ENCODE measurements at regions not wholly inside any gene's neighbourhood (a gene's known extent, or its start where the extent isn't known, plus 50 kb on each side); places are given as distances from the start of the nearest gene placed in this dataset.
"Not testable (repeated sequence)": the region's sequence is repeated elsewhere in the genome, so short reads cannot be mapped to it uniquely, and the experiment has no call there.

- no peak for DNase-seq (ENCODE audit: extremely low read depth, low read depth)
Observed at GRCh38 chr12:114136631-114137030, 170.5 kb upstream of the RBM19 start.

- no peak for DNase-seq (ENCODE audit: extremely low read depth, low read depth)
Observed at GRCh38 chr12:114134922-114135321, 168.8 kb upstream of the RBM19 start.

- no peak for DNase-seq (ENCODE audit: extremely low read depth, low read depth)
Observed at GRCh38 chr12:114131824-114132223, 165.7 kb upstream of the RBM19 start.

DNA sequence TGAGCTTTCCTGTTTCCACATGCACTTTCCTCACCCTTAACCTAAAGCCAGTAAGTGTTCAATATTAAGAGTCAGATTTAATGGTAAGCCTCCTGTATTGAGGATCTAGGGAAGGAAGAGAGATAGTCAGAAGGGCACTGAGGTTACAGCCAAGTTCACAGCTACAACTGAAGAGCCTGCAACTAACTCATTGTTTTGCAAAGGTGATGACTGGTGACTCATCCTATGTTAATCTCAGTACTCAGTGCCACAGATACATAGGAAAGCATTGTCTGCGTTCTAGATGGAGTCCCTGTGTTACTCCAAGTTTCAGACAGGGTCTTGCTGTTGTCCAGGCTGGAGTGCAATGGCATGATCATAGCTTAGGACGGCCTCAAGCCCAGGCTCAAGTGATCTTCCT lies 157.0 kb upstream of the RBM19 start:
- DNase-seq (ENCODE audit: extremely low read depth, low read depth), result no peak

GRCh38 chr12:114122016-114122415 lies 155.9 kb upstream of the RBM19 start:
- no peak for DNase-seq (ENCODE audit: extremely low read depth, low read depth)

DNA sequence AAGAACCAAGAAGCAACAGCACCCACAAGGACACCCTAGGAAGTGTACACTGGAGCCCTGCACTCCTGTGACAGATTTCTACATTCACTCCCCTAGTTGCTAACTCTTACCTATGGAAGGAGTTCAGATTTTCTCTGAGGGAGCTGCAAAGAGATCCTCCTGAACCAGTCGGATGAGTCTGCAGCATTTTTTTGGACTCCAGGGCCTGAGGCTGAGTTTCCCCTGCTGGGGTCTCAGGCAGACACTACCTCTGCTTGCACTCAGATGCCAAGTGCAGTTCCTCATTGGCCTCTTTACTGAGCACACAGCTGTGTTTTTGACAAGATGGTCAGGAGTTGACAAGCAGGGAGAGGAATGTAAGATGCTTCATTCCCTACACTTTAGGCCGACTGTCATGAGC lies 153.2 kb upstream of the RBM19 start:
- DNase-seq (ENCODE audit: extremely low read depth, low read depth), result no peak

DNA sequence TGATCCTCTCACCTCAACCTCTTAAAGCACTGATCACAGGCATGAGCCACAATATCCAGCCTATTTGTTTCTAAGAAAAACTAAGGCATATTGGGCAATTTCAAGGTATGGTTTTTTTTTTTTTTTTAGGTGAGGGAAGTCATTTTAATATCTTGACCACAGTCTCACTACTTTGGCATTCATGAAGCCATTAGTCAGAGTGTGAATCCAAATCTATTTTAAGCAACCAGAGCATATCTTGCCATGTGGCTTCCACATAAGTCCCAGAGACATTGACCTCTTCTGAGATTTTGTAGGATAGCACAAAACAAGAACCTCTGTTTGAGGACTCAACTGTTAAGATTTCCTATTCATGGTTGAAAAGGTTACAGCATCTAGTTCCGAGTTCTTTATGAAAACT lies 130.3 kb upstream of the RBM19 start:
- DNase-seq (ENCODE audit: extremely low read depth, low read depth), result no peak

DNA sequence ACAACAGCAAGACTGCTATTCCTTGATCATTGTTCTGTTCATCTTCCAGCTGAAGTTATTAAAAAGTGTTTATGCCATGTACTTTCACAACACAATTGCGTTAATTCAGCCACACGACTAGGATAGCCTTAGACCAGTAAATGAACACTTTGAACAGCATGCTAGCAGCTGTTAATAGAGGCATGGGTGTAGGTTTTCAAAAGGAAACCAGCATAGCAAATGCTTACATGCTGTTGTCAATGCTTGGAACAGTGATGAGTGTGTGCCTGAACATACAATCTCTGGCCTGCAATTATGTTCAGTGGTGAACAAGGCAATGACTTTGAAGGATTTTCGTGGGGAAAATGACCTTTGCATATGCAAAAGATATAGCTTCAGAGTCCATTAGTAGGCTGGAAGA lies 127.4 kb upstream of the RBM19 start:
- no peak for DNase-seq (ENCODE audit: extremely low read depth, low read depth)

DNA sequence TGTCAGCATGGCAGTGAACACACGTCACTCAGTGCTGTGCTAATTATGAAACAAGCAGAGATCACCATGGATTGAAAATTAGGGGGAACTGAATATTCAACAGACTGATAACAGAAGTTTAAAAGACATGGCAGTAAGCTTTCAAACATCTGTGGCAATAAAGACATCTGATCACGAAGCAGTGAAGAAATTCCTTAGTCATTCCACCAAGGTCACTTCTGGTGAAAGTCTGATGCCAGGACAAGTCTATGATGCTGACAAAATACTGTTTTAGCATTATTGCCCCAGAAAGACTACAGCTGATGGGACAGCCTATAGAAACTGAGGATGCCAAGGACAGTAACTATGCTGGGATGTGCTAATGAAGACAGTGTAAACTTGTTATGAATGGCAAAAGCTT lies 126.9 kb upstream of the RBM19 start:
- no peak for DNase-seq (ENCODE audit: extremely low read depth, low read depth)

DNA sequence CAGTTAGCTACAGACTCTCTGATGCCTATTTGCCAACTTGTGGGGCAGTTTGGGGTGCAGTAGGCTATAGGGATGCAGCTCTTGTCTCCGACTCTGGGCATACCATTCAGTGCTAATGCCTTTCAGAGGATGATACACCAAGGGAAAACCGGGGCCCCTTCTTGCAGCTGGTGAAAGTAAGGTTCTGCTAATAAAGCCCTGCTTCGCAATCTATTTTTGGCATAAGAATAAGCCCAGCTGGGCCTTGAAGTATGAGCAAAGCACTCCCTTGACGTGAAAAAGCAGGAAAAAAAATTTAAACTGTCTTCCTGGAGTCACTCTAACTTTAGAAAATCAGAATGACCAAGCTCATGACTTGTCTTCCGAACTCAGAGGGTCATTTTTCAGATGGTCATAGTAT lies 124.1 kb upstream of the RBM19 start:
- DNase-seq (ENCODE audit: extremely low read depth, low read depth), result no peak

DNA sequence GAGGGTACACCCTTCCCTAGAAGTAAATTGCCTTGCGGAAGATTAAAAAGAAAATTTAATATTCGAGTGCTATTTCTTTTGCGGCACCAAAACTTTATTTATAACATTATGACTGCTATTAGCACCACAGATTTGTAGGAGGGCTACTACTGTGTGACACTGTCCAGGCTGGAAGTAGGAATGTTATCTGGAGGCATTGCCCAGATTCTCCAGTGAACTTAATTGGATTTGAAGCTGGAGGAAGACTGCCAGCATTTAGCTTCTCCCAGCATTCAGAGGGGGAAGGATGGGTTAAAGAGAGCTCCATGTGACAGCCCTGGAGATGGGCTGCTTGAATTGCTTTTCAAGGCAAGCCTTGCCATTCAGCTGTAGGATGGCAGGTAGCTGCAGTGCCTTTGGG lies 107.0 kb upstream of the RBM19 start:
- no peak for DNase-seq (ENCODE audit: extremely low read depth, low read depth)

- DNase-seq (ENCODE audit: extremely low read depth, low read depth), result no peak
Observed at GRCh38 chr12:114069507-114069906, 103.4 kb upstream of the RBM19 start.

DNA sequence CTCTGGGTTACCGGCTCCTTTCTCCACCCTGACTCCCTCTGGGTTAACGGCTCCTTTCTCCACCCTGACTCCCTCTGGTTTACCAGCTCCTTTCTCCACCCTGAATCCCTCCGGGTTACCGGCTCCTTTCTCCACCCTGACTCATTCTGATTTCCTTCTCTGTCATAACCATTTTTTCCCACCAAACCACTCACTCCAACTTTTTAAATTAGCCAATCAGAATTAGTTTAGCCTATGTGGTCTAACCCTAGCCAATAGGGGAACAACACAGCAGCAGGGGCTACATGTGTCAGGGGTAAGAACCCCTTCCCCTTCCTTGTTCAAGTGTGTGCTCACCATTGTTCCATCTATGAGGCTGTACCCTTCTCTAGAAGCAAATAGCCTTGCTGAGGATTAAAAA lies 98.4 kb upstream of the RBM19 start:
- DNase-seq (ENCODE audit: extremely low read depth, low read depth), result no peak

DNA sequence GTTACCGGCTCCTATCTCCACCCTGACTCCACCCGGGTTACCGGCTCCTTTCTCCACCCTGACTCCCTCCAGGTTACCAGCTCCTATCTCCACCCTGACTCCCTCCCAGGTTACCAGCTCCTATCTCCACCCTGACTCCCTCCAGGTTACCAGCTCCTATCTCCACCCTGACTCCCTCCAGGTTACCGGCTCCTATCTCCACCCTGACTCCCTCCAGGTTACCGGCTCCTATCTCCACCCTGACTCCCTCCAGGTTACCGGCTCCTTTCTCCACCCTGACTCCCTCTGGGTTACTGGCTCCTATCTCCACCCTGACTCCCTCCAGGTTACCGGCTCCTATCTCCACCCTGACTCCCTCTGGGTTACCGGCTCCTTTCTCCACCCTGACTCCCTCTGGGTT lies 97.9 kb upstream of the RBM19 start:
- not testable (repeated sequence) for DNase-seq (ENCODE audit: extremely low read depth, low read depth)

GRCh38 chr12:114063435-114063834 lies 97.3 kb upstream of the RBM19 start:
- DNase-seq (ENCODE audit: extremely low read depth, low read depth), result no peak

GRCh38 chr12:114056351-114056750 lies 90.2 kb upstream of the RBM19 start:
- DNase-seq (ENCODE audit: extremely low read depth, low read depth), result not testable (repeated sequence)

DNA sequence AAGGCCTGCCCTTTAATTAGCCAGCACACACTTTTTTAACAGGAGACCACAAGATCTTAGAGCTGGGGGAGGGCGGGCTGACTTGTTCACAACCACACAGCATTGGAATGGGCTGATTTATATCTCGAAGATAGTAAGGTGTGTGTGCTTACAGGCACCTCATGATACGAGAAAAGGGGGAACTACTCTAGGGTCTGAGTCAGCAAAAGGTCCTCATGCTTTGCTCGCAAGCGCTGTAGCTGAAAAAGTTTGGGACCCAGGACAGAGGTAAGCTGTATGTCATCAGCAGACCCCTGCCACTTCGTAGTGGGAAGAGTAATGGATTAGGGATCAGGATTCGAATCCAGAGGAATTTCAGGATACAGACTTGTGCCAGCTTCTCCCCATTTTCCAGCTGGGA lies 88.9 kb upstream of the RBM19 start:
- DNase-seq (ENCODE audit: extremely low read depth, low read depth), result no peak

DNA sequence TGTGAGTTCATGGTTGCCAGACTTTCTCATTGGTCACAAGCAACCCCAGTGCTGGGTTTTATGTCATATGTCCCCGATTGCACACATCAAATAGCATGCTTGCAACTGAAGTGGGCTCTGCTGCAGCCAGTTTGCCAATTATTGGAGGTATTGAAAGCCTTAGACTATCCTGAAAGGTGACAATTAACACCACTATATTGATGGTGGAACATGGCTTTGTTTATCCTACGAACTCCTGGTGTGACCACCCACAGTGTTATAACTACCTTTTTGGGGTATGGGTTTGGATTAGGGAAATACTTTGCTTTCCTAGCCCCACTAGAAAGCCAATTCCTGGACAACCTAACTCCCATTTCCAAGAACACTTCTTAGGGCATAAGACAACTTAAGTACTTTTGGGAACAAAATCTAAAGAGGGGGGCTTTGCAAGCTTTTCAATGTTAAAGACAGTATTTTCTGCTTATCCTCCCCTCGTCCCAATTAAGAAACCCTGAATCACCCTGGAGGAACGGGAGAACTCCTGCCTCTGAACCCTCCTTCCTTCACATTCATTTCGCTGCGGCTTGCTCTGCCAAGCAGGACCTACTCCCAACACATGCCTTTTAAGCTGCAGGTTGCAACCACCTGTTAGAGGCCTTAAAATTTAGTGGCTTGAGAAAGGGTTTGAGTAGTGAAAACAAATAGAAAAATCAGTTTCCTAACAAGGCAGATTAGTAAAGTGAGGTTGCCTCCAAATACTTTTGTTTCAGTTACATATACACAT lies 80.3 kb upstream of the RBM19 start:
- no peak for DNase-seq (ENCODE audit: extremely low read depth, low read depth)

DNA sequence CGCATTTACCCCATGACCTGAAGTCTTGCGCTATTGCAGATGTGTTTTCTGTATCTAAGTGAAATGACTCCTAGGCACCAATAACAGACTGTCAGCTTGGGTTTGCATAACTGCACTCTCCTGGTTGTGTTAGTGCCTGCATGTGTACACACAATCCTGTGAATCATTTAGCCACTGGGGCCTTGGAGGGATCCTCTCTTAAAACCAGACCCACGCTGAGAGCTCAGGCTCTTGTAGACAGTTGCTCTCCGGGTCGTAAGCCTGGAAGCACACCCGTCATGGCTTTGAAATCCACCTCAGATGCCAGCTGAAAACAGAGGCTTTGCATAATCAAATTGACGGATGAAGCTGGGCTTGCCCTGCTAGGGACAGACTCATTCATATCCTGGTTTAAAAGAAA lies 79.2 kb upstream of the RBM19 start:
- DNase-seq (ENCODE audit: extremely low read depth, low read depth), result no peak

DNA sequence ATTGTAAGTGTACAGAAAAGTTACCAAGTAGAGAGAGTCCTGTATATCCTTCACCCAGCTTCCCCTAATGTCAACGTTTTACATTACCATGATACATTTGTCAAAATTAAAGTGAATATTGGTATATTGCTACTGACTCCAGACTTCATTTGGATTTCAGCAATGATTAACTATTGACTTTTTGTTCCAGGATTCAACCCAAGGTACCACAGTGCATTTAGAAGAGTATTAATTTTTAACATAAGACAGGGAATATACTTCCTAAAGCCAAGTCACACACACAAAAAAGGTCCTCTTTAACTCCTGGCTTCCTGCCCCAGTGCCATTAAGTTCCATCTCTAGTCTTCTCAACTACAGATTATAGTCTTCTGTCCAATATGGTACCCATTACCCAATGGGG lies 75.5 kb upstream of the RBM19 start:
- no peak for DNase-seq (ENCODE audit: extremely low read depth, low read depth)

DNA sequence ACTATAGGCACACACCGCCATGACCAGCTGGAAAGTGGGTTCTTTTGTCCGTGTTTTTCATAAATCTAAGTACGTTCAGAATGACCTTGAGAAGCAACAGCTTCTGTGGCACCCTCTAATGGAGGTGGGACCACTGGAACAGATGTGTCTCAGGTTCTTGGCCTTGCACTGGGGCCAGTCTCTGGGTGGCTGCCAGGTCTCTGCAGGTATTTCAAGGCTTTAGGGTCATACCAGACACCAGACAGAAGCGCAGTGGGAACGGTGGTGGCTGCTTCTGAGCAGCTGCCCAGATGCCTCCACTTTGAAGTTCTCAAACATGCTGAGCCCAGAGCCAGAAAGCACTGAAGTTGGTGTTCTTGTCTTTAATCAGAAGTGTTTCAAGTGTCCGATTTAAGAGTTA lies 75.0 kb upstream of the RBM19 start:
- no peak for DNase-seq (ENCODE audit: extremely low read depth, low read depth)

DNA sequence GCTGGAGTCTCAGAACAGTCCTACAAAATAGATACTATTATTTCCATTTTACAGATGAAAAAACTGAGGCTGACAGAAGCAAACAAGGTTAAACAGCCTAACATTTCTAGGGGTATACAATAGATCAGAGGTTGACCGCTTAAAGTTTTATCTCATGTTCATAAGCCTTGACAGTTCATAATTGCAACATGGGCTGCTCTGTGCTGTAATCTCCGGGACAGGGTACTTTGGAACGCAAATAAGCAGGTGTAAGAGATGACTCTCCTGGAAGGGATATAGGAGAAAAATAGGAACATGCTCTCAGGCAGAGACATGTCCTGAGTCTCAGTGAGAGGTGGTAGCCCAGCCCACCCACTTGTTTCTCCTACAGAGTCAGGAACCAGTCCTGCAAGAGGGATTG lies 72.8 kb upstream of the RBM19 start:
- no peak for DNase-seq (ENCODE audit: extremely low read depth, low read depth)

DNA sequence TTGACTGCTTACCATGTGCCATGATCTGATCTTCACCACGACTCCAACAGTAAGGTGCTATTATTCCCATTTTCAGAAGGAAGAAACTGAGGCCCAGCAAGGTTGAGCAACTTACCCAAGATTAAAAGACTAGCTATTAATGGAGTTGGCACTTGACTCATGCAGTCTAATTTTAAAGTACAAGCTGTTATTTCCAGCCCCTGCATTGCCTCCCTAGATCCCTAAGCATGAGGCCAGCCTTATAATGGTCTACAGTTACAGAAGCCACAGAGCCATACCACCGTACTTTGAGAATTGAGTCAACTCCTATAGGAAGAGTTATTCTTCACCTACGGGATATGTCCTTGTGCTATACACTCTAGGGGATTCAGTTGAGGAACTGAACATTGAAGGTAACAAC lies 66.7 kb upstream of the RBM19 start:
- DNase-seq (ENCODE audit: extremely low read depth, low read depth), result no peak

Data from NCI-H460 (cell line).